ENCODE measurements at regions not wholly inside any gene's neighbourhood (a gene's known extent, or its start where the extent isn't known, plus 50 kb on each side); places are given as distances from the start of the nearest gene placed in this dataset.

- DNase-seq (ENCODE audit: low read depth) = no peak
These were observed 251.9 kb upstream of the TCERG1L start for GRCh38 chr10:131563411-131563810.

- no peak for DNase-seq (ENCODE audit: low read depth)
These were observed 256.0 kb upstream of the TCERG1L start for GRCh38 chr10:131567279-131568162.

- no peak for DNase-seq (ENCODE audit: low read depth)
These were observed 257.3 kb upstream of the TCERG1L start for GRCh38 chr10:131568866-131569265.

GRCh38 chr10:131569851-131570715 lies 258.6 kb upstream of the TCERG1L start:
- no peak for DNase-seq (ENCODE audit: low read depth)

DNA sequence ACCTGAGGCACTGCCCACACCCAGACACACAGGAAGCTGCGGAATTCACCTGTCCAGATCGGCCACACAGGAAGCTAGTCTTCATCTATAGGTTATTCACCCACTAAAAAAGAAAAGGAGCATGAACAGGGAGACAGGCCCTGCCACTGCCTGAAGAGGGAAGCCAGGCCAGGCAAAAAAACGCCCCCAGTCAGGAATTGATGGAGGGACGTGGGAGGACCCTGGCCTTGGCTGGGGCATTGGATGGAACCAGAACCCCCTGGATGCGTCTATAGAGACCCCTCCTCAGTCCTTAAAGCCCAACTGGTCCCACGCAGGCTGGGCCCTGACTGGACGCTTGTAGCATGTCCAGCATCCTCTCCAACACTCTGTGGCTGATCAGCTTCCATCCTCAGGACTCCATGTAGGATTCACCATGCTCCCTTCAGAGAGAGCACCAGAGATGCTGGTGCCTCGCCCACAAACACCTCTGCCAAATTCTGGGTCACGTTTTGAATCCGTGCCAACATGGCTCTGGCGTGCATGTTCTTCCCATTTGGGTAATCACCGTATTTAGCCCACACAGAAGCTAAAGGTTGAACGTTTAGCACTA lies 259.3 kb upstream of the TCERG1L start:
- no peak for DNase-seq (ENCODE audit: low read depth)

DNA sequence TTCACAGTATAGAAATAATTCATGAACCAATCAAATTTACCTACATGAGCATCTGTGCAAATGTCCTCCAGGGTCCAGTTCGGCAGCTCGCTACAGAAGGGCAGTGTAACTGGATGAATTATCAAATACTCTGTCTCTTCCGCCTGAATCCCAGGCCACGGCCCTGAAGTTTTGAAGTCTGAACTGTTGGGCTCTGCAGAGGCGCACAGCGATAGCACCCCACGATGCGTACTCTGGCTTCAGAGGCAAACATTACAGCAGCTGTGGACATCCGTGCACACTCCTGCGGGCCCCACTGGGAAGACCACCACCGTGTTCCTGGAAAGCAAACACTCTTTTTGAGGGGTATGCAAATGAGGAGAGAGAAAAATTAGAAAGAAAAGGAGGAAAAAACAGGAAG lies 259.8 kb upstream of the TCERG1L start:
- DNase-seq (ENCODE audit: low read depth) = no peak

- no peak for DNase-seq (ENCODE audit: low read depth)
These were observed 260.3 kb upstream of the TCERG1L start for GRCh38 chr10:131571865-131572264.

GRCh38 chr10:131573256-131573655 lies 261.7 kb upstream of the TCERG1L start:
- DNase-seq (ENCODE audit: low read depth) = no peak

DNA sequence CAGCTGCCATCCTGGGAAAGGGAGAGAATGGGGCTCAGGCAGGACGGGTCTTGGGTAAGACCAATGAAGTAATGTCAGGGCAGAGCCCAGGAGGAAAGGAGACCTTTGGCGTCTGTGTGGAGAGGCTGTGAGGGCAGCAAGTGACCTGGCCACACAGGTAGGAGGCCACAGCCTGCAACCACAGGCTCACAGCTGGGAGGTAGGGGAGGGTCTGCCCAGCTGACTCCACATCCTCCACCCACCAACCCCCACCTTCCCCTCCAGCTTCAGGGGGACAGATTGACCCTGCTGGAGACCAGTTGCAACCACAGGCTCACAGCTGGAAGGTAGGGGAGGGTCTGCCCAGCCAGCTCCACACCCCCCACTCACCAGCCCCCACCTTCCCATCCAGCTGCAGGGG lies 262.2 kb upstream of the TCERG1L start:
- DNase-seq (ENCODE audit: low read depth) = no peak

- DNase-seq (ENCODE audit: low read depth) = no peak
These were observed 262.8 kb upstream of the TCERG1L start for GRCh38 chr10:131574363-131574706.

DNA sequence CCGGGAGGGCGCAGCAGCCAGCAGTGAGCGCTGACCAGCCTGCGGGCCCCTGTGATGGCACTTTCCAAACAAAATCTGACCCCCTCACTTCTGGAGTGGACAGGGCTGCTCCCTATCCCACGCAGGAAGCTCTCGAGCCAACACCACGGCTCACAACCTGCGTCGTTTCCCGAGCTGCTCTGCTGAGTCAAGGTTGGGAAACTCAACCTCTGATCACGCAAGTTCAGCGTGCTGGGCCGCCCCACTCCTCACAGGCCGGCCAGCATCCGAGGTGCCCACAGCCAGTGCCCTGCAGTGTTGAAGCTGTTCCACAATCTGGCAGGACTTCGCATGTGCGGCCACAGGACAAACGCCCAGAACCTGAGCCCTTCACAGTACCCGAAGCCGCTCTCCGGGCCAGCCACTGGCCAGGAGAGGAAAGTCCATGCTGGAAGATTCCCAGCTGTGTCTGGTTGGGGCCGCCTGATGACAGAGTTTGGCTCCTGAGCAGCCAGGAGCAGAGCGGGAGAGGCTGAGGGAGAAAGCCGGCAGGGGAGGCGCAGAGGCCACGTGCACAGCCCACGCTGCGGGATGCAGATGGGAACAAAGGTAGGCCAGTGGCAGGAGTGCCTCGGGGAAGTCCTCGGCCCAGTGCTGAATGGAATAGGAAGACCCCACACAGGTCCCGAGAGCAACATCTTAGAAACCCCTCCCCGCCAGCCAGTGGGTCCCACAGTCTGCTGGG lies 263.3 kb upstream of the TCERG1L start:
- no peak for DNase-seq (ENCODE audit: low read depth)

DNA sequence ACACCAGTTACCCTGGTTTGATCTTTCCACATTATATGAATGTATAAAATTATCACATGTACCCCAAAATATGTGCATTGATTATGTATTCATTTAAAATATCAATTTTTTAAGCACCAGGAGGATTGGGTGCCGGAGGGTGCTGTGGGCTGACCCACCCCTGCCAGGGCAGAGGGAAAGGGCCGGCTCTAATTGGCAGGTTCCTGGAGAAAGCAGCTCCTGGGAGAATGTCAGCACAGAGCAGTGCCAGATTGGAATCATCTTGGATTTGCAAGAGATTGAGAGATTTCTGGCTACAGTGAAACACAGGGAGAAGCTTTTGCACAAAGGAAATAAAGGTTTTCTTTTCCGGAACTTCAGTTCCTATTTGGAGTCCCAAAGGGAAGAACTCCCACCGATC lies 264.4 kb upstream of the TCERG1L start:
- DNase-seq (ENCODE audit: low read depth) = no peak

DNA sequence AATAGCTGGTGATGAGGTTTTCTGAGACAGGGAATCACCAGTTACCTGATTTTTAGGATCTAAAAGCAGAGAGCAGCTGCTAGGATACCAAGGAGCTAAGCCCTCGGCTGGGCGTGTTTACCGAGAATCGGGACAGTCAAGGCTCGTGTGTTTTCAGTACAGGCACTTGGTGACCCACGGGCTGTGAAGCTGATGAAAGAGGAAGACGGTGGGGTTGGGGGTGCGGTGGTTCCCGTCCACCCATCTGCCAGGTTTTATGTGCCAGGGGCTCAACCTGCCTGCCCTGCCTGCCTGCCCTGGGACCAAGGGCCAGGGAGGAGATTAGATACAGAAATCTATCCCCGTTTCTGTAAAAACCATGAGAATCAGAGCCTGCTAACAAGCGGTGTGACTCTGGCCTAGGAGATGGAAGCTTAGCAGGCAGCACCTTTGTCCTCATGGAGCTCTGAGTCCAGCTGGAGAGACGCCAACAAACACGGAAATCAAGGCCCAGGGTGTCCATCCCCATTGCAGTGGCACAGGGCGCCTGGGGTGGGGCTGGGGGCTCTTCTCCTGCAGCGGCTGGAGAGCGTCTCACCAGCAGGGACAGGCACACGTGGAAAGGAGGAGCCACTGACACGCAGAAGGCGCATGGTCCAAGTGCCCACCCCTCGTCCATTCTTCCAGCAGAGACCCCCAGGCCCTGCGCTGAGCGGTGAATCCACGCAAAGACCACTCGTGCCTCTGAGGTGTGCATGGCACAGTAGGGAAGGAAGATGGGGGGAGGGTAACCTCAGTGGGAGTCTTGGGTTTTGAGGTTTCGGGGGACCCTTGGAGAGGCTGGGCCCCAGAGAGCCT lies 265.0 kb upstream of the TCERG1L start:
- no peak for DNase-seq (ENCODE audit: low read depth)

DNA sequence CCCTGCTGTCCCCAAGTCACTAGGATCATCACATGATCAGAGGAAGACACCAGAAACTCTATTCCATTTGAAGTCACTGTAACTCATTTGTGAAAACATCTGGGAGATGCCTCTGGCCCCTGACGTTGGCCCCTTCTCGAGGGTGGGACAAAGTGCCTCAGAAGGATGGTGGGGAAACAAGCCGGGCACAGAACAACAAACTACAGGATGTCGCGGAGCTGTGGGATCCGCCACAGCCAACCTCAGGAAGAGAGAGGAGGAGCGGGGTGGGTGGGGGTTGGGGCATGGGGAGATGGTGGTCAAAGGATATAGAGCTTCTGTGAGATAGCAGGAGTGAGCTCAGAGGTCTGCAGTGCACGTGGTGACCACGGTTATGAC lies 265.6 kb upstream of the TCERG1L start:
- no peak for DNase-seq (ENCODE audit: low read depth)

DNA sequence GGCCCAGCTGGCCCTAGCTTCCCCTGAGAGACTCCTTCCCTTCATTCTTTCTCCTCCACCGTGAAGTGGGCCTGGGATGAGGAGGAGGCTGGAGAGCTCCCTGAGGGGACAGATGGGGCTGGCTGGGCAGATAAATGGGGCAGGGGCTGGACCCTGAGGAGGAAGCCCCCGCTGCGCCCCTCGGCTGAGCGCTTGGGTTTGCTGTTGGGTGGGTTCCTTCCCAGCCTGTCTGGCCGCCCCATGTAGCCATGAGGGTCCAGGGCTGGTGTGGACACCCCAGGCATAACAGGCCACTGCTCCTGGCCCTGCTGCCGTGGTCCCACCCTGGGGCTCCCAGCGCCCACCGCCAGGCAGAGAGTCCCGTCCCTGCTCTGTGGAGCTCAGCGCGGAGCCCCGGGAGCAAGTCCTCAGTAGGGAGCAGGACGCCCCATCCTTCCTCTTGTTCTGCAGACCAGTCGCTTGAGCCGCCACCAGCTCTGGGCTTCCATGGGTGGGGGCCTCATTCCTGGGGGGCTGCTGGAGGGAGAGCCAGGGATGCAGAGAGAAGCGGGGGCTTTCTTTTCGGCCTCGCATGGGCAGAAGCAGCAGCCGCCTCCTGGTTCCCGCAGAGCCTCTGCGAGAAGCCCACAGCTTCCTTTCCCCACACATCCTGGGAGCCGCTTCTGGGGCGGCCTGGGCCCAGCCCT lies 266.4 kb upstream of the TCERG1L start:
- no peak for DNase-seq (ENCODE audit: low read depth)

DNA sequence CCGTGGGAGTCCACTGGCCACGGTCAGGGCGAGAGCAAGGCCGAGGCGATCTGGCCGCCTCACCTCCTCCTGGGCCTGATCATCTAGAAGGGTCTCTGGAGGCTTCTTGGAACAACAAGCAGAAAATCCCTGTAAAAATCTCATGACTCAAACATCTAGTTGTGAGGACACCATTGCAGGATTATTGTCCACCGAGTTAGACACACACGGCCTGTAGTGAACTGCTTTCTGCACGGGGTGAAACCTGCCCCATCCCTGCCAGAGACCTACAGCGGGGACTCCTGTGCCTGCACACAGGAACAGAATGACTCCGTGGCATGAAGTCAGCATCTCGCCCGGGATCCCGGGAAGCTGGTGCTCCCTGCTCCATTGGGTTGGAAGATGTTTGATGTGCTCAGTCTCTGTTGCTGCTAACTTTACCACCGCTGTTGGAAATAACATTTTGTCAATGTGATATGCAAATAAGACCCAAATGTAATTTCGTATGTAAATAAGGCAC lies 267.0 kb upstream of the TCERG1L start:
- DNase-seq (ENCODE audit: low read depth) = no peak

DNA sequence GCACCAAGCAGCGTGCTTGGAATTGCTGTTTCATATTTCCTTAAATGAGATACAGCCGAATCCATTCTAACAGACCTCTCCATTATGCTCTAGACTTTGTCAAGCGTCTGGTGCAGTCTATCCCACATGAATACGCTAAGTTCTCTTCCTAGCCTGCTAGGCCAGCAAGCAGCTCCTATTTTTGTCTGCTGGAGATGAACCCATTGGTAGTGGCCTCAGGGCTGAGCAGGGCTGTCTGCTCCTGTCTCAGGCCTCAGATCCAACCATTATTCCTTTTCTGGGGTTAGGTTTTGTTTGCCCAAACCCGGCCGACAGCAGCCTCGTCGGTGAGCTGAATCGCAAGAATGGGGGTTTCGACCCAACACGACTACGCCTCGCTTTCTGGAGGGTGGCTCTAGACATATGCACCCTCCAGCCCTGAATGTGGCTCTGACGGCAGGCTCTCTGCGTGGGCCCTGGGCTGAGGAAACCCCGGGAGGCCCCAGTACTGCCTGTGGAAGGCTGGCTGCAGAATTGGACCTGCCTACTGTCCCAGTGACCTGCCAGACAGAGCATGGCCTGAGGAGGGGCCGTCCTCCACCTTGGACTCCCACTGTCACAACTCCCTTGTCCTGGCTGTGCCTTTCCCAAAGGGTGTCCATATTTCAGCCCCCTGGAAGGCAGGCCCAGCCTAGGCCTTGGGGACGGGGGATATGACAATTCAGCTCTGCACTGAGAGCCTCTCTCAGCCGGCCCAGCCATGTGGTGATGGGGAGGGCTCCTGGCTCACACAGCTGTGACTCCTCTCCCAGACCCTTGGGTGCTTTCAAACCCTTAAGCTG lies 267.9 kb upstream of the TCERG1L start:
- DNase-seq (ENCODE audit: low read depth) = no peak

DNA sequence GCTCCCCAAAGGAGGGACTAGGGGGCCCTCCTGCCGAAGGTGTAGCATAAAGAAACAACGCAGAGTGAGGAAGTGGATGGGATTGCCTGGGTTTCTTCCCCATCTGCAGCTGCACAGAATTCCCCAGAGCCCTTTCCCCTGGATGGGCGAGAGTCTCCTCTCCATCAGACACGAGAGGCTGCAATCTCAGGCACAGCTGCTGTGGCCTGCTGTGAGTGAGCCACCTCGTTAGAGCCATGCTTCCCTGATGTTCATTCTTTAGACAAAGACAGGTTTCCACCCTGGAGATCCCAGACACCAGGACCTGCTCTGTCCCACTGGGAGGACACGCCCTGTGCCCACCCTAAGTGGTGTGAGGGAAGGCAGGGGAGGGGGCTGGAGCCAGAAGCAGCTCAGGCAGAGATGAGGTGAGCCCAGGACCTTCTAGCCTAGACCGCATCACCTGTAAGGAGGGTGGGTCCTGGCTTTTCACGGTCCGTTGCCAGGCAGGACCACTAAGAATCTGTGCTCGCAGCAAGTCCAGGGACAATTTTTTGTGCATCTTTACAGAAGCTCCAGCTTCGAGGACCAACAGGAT lies 268.6 kb upstream of the TCERG1L start:
- DNase-seq (ENCODE audit: low read depth) = no peak

DNA sequence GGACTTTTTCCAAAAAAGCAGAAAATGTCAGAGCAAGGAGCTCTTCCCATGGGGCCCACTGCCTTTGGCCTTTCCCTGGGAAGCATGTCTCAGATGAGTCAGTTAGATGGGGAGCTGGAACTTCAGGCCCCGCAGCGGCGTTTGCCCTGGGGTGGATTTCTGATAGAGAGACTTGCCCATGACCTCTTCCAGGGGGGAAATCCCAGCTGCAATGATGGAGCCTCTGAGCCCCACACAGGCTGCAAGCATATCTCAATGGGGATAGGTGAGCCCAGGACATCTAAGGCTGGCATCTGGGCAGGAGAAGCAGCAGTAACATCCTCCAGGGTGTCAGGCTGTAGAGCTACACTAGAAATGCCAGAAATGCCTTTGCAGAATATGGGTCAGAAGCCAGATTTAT lies 269.2 kb upstream of the TCERG1L start:
- no peak for DNase-seq (ENCODE audit: low read depth)

All from EH (cell line).